Left lung (tissue), 4 donors: ENCODE measurements at regions not wholly inside any gene's neighbourhood (a gene's known extent, or its start where the extent isn't known, plus 50 kb on each side); places are given as distances from the start of the nearest gene placed in this dataset.

Experiments
- ATAC-seq: fragments of 200-7000 bp; cut with Tn5 transposase; one replicate; pipeline ENCODE4 v1.9.1; 2020; ENCODE audit warnings: moderate library complexity
- DNase-seq, 4 donors: peaks; one replicate each; pipeline ENCODE4 v3.0.0-alpha.2; 2013 to 2020
- H3K27ac ChIP-seq, 2 donors: fragments of 200-600 bp; sonication (generic) in 1 of 2; one replicate each; pipeline versions ENCODE4 v1.5.0 to v1.8.0; 2020 to 2021
- H3K27me3 ChIP-seq, 2 donors: fragments of 200-600 bp; sonication (generic) in 1 of 2; one replicate each; pipeline versions ENCODE4 v1.5.0 to v1.8.0; 2020 to 2021
- H3K36me3 ChIP-seq, 2 donors: fragments of 200-600 bp; sonication (generic) in 1 of 2; one replicate each; pipeline versions ENCODE4 v1.5.0 to v1.8.0; 2020 to 2021
- H3K4me1 ChIP-seq, 2 donors: fragments of 200-600 bp; one replicate each; pipeline ENCODE4 v1.8.0; 2021
- H3K4me3 ChIP-seq, 2 donors: fragments of 200-600 bp; sonication (generic) in 1 of 2; one replicate each; pipeline versions ENCODE4 v1.5.0 to v1.8.0; 2020 to 2021; ENCODE audit warnings: mild to moderate bottlenecking in 1 of 2
- H3K9me3 ChIP-seq, 2 donors: fragments of 200-600 bp; sonication (generic) in 1 of 2; one replicate each; pipeline versions ENCODE4 v1.5.0 to v1.8.0; 2020 to 2021
- intact Hi-C, 2 donors: fragments of 100-400 bp; cut with DNase I; formaldehyde crosslinking; loops; one replicate each; pipeline versions ENCODE4 v1.11.2 to v1.14.2; 2022
- TF ChIP-seq, protein P1 (sequence below), 2 donors: fragments of 200-600 bp; sonication (generic) in 1 of 2; IDR thresholded peaks; one replicate each; pipeline versions ENCODE4 v1.5.0 to v1.8.0; 2021; ENCODE audit warnings: antibody characterized with exemption in 2 of 2
- donor health status: DM: no; HTN: yes; CAD: no.
- donor health status: DM: no; HTN: no; CAD: no.

DNA sequence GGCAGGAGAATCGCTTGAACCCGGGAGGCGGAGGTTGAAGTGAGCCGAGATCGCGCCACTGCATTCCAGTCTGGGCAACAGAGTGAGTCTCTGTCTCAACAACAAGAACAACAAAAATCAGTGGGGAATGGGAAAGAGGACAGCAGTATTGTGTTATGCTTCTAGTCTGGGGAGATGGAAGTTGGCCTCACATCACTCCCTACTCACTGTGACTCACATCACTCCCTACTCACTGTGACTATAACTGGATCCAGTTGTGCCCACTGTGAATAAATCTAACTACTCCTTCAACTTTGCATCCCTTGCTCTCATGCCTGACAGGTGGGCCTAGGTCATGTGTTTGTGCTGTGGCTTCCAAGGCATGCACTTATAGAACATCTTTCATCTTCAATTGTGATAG lies 285.4 kb upstream of the USP24 start:
- H3K27ac ChIP-seq: no peak overlapping the region
- ATAC-seq (no peak), DNase-seq (no peak)
- H3K36me3 ChIP-seq: no peaks in the 10 kb centered on the region
- no peaks in the 10 kb centered on the region for H3K27me3 ChIP-seq
- TF ChIP-seq, protein P1, sequence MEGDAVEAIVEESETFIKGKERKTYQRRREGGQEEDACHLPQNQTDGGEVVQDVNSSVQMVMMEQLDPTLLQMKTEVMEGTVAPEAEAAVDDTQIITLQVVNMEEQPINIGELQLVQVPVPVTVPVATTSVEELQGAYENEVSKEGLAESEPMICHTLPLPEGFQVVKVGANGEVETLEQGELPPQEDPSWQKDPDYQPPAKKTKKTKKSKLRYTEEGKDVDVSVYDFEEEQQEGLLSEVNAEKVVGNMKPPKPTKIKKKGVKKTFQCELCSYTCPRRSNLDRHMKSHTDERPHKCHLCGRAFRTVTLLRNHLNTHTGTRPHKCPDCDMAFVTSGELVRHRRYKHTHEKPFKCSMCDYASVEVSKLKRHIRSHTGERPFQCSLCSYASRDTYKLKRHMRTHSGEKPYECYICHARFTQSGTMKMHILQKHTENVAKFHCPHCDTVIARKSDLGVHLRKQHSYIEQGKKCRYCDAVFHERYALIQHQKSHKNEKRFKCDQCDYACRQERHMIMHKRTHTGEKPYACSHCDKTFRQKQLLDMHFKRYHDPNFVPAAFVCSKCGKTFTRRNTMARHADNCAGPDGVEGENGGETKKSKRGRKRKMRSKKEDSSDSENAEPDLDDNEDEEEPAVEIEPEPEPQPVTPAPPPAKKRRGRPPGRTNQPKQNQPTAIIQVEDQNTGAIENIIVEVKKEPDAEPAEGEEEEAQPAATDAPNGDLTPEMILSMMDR (IDR thresholded peaks at IDR 0.05): no peak
- intact Hi-C loops: no loop called here
- H3K9me3 ChIP-seq: no peaks in the 10 kb centered on the region
- no peaks in the 10 kb centered on the region for H3K4me1 ChIP-seq
- H3K4me3 ChIP-seq: no peak overlapping the region

DNA sequence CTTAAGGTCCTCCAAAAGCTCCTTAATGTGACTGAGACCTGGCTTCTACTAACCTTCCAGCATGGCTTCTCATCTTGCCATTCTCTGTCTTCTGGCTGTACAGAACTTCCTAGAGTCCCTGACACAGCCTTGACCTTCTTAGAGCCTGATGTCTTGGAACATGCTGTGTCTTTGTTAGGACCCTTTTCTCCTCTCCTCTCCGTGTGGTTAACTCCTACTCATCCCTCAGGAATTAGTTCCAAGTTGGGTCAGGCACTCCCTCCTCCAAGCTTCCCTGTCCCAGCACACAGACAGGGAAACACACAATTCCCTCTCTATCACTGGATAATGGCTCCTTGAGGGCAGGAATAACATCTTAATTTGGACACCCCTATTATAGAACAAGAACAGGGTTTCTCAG lies 275.4 kb upstream of the USP24 start:
- no peak overlapping the region for H3K27ac ChIP-seq
- TF ChIP-seq, protein P1 (IDR thresholded peaks at IDR 0.05): no peak

DNA sequence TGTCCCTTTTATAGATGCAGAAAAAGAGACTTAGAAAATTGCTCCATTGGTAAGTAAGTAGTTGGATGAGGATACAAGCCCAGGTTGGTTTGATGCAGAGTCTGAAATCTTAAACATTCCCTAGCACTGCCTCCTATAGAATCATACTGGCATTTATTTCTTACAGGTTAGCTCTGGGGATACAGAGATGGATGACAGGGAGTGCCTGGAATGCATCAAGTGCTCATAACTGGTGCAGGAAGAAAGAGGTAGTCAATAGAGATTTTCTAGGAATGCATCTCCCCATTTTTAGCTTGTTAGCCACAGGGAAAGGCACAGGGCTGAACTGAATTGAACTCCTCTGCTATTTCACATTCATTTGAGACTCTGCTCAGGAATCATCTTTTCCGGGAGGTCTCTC lies 269.0 kb upstream of the USP24 start:
- H3K27ac ChIP-seq: no peak overlapping the region
- intact Hi-C loops: no loop called here
- H3K4me3 ChIP-seq: no peak overlapping the region
- H3K27me3 ChIP-seq: no peaks in the 10 kb centered on the region
- TF ChIP-seq, protein P1 (IDR thresholded peaks at IDR 0.05): no peak
- DNase-seq: no peak
- H3K36me3 ChIP-seq: no peaks in the 10 kb centered on the region
- no peaks in the 10 kb centered on the region for H3K9me3 ChIP-seq
- ATAC-seq: no peak
- H3K4me1 ChIP-seq: no peaks in the 10 kb centered on the region

More for the DNA sequence above, 275.4 kb upstream of the USP24 start:
- intact Hi-C loops: no loop called here
- Histone ChIP-seq H3K36me3 (no peaks in the 10 kb centered on the region), H3K4me1 (no peaks in the 10 kb centered on the region), H3K27me3 (no peaks in the 10 kb centered on the region), H3K9me3 (no peaks in the 10 kb centered on the region), H3K4me3 (no peak overlapping the region)
- no peak for DNase-seq
- ATAC-seq: no peak

DNA sequence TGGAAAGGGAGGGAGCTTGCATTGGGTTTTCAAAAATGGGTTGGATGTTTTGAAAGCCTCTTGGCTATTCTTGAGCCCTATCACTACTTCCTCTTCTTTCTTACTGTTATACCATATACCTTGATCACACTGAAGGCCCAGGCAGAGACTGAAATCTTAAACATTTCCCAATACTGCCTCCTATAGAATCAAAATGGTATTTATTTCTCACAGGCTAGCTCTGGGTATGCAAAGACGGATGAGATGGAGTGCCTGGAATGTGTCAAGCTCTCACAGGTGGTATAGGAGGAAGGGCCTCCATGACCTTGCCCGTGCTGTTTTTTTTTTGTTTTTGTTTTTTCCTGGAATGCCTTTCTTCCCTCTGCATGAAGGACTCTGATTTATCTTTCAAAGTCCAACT lies 268.4 kb upstream of the USP24 start:
- Histone ChIP-seq H3K4me3 (no peak overlapping the region), H3K9me3 (no peaks in the 10 kb centered on the region), H3K27ac (no peak overlapping the region), H3K4me1 (no peaks in the 10 kb centered on the region), H3K27me3 (no peaks in the 10 kb centered on the region), H3K36me3 (no peaks in the 10 kb centered on the region)
- TF ChIP-seq, protein P1 (IDR thresholded peaks at IDR 0.05): no peak
- DNase-seq (no peak), ATAC-seq (no peak)
- intact Hi-C loops: no loop called here

DNA sequence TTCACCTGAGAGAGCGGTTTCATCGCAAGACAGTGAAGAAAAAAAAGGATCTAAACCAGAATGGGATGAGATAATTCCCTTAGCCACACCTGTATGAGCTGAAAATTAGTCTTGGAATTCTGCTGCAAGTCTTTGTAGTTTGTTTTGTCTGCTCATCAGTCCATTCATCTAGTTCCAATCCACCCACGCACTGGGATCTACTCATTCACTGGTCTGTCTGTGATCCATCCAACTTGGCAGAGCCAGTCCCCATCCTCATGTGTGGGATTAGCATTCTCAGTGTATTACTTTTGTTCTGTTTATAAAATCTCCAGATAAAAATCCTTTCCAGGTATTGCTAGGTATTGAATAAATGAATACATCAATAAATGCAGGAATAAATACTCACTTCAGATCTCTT lies 266.5 kb upstream of the USP24 start:
- H3K4me3 ChIP-seq: no peak overlapping the region
- intact Hi-C loops: no loop called here
- H3K36me3 ChIP-seq: no peaks in the 10 kb centered on the region
- ATAC-seq: no peak
- no peaks in the 10 kb centered on the region for H3K9me3 ChIP-seq
- H3K27ac ChIP-seq: no peak overlapping the region
- TF ChIP-seq, protein P1 (IDR thresholded peaks at IDR 0.05): no peak
- no peaks in the 10 kb centered on the region for H3K27me3 ChIP-seq
- H3K4me1 ChIP-seq: peaks cover 0 to 6% of the 10 kb centered on the region in 2 donors
- no peak for DNase-seq
